Smooth muscle cell (in vitro differentiated cells): ENCODE measurements at regions not wholly inside any gene's neighbourhood (a gene's known extent, or its start where the extent isn't known, plus 50 kb on each side); places are given as distances from the start of the nearest gene placed in this dataset.
A peak's percentile ranks its signal among the peaks of the same experiment; 100 is the strongest.

Experiments
- DNase-seq: peaks from one replicate; lab custom pipeline; 2025; ENCODE audit not compliant: unreplicated experiment; lab: John Stamatoyannopoulos, UW
- H2AFZ ChIP-seq: fragments of 200-600 bp; sonication (generic); 2 replicates; pipeline ENCODE4 v1.6.0; 2016; ENCODE audit warnings: antibody characterized with exemption, low read depth, mild to moderate bottlenecking
- H3F3A ChIP-seq: fragments of 200-600 bp; sonication (generic); 2 replicates; pipeline ENCODE4 v1.6.0; 2017; ENCODE audit warnings: antibody characterized with exemption, low read depth
- H3K27ac ChIP-seq: fragments of 200-600 bp; sonication (generic); 2 replicates; pipeline ENCODE4 v1.5.1; 2016; ENCODE audit warnings: low read depth, mild to moderate bottlenecking
- H3K27me3 ChIP-seq: fragments of 200-600 bp; sonication (generic); 2 replicates; pipeline ENCODE4 v1.6.1; 2016; ENCODE audit warnings: low read depth, mild to moderate bottlenecking
- H3K36me3 ChIP-seq: fragments of 200-600 bp; sonication (generic); 2 replicates; pipeline ENCODE4 v1.5.1; 2016; ENCODE audit warnings: low read depth
- H3K4me1 ChIP-seq: fragments of 200-600 bp; sonication (generic); 2 replicates; pipeline ENCODE4 v1.5.1; 2016; ENCODE audit warnings: low read depth
- H3K4me2 ChIP-seq: fragments of 200-600 bp; sonication (generic); 2 replicates; pipeline ENCODE4 v1.6.0; 2016; ENCODE audit warnings: mild to moderate bottlenecking
- H3K4me3 ChIP-seq: fragments of 200-600 bp; sonication (generic); 2 replicates; pipeline ENCODE4 v1.5.1; 2016; ENCODE audit warnings: mild to moderate bottlenecking
- H3K79me2 ChIP-seq: fragments of 200-600 bp; sonication (generic); 2 replicates; pipeline ENCODE4 v1.6.0; 2016; ENCODE audit warnings: low read depth, mild to moderate bottlenecking
- H3K9ac ChIP-seq: fragments of 200-600 bp; sonication (generic); 2 replicates; pipeline ENCODE4 v1.6.0; 2016; ENCODE audit warnings: low read depth
- H3K9me3 ChIP-seq: fragments of 200-600 bp; sonication (generic); replicated peaks from 2 replicates; pipeline ENCODE4 v1.5.1; 2016; ENCODE audit warnings: low read depth
- H4K20me1 ChIP-seq: fragments of 200-600 bp; sonication (generic); 2 replicates; pipeline ENCODE4 v1.6.0; 2016; ENCODE audit warnings: low read depth
- CTCF ChIP-seq: fragments of 200-600 bp; sonication (generic); IDR thresholded peaks from 2 replicates; pipeline ENCODE4 v1.5.1; 2017; ENCODE audit warnings: borderline replicate concordance, mild to moderate bottlenecking, antibody characterized with exemption; ENCODE audit not compliant: insufficient read depth, poor library complexity, severe bottlenecking
- WGBS: methylation state at CpG from one replicate; pipeline ENCODE4 v1.1.7; 2016; ENCODE audit warnings: low lambda C conversion rate; 5-methylcytosine and 5-hydroxymethylcytosine counted together

DNA sequence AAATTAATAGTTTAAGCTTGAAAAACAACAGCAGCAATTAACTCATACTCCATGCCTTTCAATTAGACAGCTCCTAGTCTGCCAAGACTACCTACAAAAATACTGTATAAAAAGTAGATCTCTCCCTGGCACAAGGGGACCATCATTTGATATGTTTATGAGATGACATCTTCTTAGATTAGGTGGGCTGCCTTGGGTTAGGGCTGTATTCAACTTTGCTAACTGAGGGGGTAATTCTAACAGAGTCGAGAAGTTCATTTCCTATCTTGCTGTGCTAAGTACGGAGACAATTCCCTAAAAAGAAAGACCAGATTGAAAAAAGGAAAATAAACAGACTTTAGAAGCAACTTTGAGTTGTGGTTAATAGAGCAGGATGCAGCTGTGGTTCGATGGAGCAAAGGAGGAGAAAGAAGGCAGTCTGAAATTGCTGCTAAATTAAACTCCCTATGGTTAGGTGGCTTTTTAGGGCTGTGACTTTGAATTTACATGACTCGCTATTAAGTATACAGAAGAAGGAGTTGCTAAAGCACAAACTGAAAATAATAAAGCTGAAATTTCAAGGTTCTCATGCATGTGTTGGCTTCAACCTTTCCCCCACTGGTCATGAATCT lies 75.4 kb downstream of the CDC7 start:
- 30% methylated on average over 4 of the region's 4 CpGs for WGBS
- Histone ChIP-seq H2AFZ (peak overlapping the region; percentile 23), H3K79me2 (no peaks in the 10 kb centered on the region), H3K36me3 (no peaks in the 10 kb centered on the region), H3K4me3 (no peak overlapping the region), H3K27ac (peak overlapping the region; percentile 38), H3K4me2 (peak overlapping the region; percentile 72), H3K9me3 (no peaks in the 10 kb centered on the region), H3K27me3 (no peaks in the 10 kb centered on the region), H3K4me1 (peaks cover 4% of the 10 kb centered on the region), H3K9ac (no peak overlapping the region), H3F3A (peaks cover 7% of the 10 kb centered on the region), H4K20me1 (no peaks in the 10 kb centered on the region)
- no peak for TF ChIP-seq CTCF
- no peak for DNase-seq

GRCh38 chr1:91578320-91579109 lies 77.9 kb downstream of the CDC7 start:
- Histone ChIP-seq H3F3A (peaks cover 14% of the 10 kb centered on the region), H4K20me1 (no peaks in the 10 kb centered on the region), H3K27me3 (no peaks in the 10 kb centered on the region), H3K36me3 (no peaks in the 10 kb centered on the region), H3K79me2 (no peaks in the 10 kb centered on the region), H3K9me3 (no peaks in the 10 kb centered on the region), H3K9ac (no peak overlapping the region), H2AFZ (no peak overlapping the region), H3K4me2 (no peak overlapping the region), H3K4me3 (no peak overlapping the region), H3K27ac (peak overlapping the region; percentile 7), H3K4me1 (peaks cover 4% of the 10 kb centered on the region)
- WGBS: 67% methylated on average over 5 of the region's 5 CpGs
- no peak for DNase-seq
- no peak for TF ChIP-seq CTCF

DNA sequence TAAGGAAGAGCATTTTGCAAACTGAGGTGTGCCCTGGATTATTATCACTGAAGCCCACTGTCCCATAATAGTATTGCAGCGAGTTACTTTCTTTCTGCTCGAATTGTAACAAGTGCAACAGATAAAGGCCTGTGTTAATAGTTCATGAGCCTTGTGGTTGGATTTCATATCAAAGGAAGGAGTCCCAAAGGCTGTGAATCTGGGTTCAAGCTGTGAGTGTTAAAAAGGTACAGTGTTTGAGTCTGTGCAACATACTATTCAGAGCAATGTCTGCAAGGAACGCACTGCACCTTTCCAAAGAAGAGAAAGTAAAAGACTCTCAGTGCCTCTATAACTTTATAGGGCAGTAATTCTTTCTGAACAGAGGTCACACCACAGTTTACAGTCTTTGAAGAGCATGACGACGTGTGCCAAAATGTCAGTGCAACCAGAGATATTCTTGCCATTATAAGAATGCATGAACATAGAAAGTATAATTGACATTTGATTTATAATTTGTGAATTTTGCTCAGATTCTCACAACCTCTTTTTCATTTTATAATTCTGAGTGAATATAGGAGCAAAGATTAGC lies 79.1 kb downstream of the CDC7 start:
- DNase-seq: no peak
- no peak overlapping the region for H3K4me3 ChIP-seq
- no peaks in the 10 kb centered on the region for H3K27me3 ChIP-seq
- H3K9ac ChIP-seq: no peak overlapping the region
- H4K20me1 ChIP-seq: no peaks in the 10 kb centered on the region
- no peaks in the 10 kb centered on the region for H3K79me2 ChIP-seq
- peak overlapping the region; percentile 23 for H2AFZ ChIP-seq
- peaks cover 14% of the 10 kb centered on the region for H3F3A ChIP-seq
- TF ChIP-seq CTCF: no peak
- peak overlapping the region; percentile 25 for H3K4me2 ChIP-seq
- no peak overlapping the region for H3K27ac ChIP-seq
- peaks cover 4% of the 10 kb centered on the region for H3K4me1 ChIP-seq
- 70% methylated on average over 5 of the region's 5 CpGs for WGBS
- H3K36me3 ChIP-seq: no peaks in the 10 kb centered on the region
- H3K9me3 ChIP-seq: no peaks in the 10 kb centered on the region
